ENCODE measurements at regions not wholly inside any gene's neighbourhood (a gene's known extent, or its start where the extent isn't known, plus 50 kb on each side); places are given as distances from the start of the nearest gene placed in this dataset.
A peak's percentile ranks its signal among the peaks of the same experiment; 100 is the strongest.

- no peak for TF ChIP-seq REST (IDR thresholded peaks at IDR 0.05; ENCODE audit: low read depth)
- no peak for TF ChIP-seq MAX (IDR thresholded peaks at IDR 0.05)
- no peak for TF ChIP-seq TCF7L2 (IDR thresholded peaks at IDR 0.05; ENCODE audit: borderline replicate concordance, extremely low read depth, insufficient read depth, insufficient read length)
- TF ChIP-seq ZBTB33 (IDR thresholded peaks at IDR 0.05; ENCODE audit: extremely low read depth, insufficient replicate concordance, low read length): no peak
- no peak for TF ChIP-seq EZH2phosphoT487 (IDR thresholded peaks at IDR 0.05; ENCODE audit: borderline replicate concordance)
- TF ChIP-seq ELF1 (IDR thresholded peaks at IDR 0.05; ENCODE audit: borderline replicate concordance, low read depth): no peak
These were observed 72.5 kb downstream of the CXCL12 start (continued) for GRCh38 chr10:44312401-44312800.

- Histone ChIP-seq H3K27ac (ENCODE audit: low read depth, low read length) (no peak overlapping the region), H3K27me3 (ENCODE audit: insufficient read depth, low read length) (no peaks in the 10 kb centered on the region), H3K9me3 (ENCODE audit: control insufficient read depth in 1 of 2, insufficient read depth in 1 of 2, low read depth in 1 of 2, low read length in 2 of 2) (no peaks in the 10 kb centered on the region), H3K36me3 (ENCODE audit: control insufficient read depth in 1 of 2, insufficient read depth in 2 of 2, low read length in 2 of 2) (no peaks in the 10 kb centered on the region), H3K9ac (ENCODE audit: low read length) (no peak overlapping the region), H3K4me2 (ENCODE audit: low read length) (peak overlapping the region; percentile 47), H2AFZ (ENCODE audit: low read depth, low read length, poor library complexity, severe bottlenecking) (peak overlapping the region; percentile 84), H4K20me1 (ENCODE audit: insufficient read depth) (no peaks in the 10 kb centered on the region), H3K9me2 (ENCODE audit: insufficient read depth) (no peaks in the 10 kb centered on the region), H3K4me1 (ENCODE audit: control insufficient read depth in 1 of 2, insufficient read depth in 2 of 2, low read length in 2 of 2) (peaks cover 0 to 8% of the 10 kb centered on the region in 2 experiments; a peak in 2 of 4 replicates), H3K79me2 (ENCODE audit: insufficient read depth, low read length) (no peaks in the 10 kb centered on the region), H3K4me3 (replicated peaks in 1 of 2; ENCODE audit: low read depth in 1 of 2, low read length in 2 of 2) (no peak overlapping the region)
- DNase-seq (ENCODE audit: low read depth, low spot score) (no peak), ATAC-seq (no peak)
- no TSS peak for BruUV-seq (replicated peaks)
- intact Hi-C loops (cut with micrococcal nuclease): loop anchor here (1.0 to 10.0 kb wide), 2 partner anchors 553 to 640 kb away; no protein-coding TSS in a partner anchor
- ChIA-PET RAD21 (ENCODE audit: low non-redundant PET in 1 of 2, low total read pairs in 2 of 2, uncharacterized antibody in 2 of 2, unreplicated experiment in 2 of 2) (no interaction called here), CTCF (interaction anchor here (1.1 kb wide), 1 partner anchor 550 kb away, joined by 3 read pairs; no protein-coding TSS in a partner anchor), POLR2A (no interaction called here)
- TF ChIP-seq POLR2AphosphoS5 (IDR thresholded peaks at IDR 0.05; ENCODE audit: low read depth, low read length) (no peak), SRF (IDR thresholded peaks at IDR 0.05; ENCODE audit: low read depth) (no peak), CTCF (IDR thresholded peaks at IDR 0.05 in 2 of 3, conservative IDR thresholded peaks at IDR 0.05 in 1 of 3; ENCODE audit: borderline replicate concordance in 1 of 3, insufficient read depth in 1 of 3, low read depth in 2 of 3, low read length in 2 of 3) (no peak), FOSL1 (IDR thresholded peaks at IDR 0.05; ENCODE audit: low read depth) (no peak), SIN3A (IDR thresholded peaks at IDR 0.05; ENCODE audit: low read depth) (no peak), TCF7L2 (IDR thresholded peaks at IDR 0.05; ENCODE audit: borderline replicate concordance, extremely low read depth, insufficient read depth, insufficient read length) (no peak), SP1 (IDR thresholded peaks at IDR 0.05; ENCODE audit: low read depth) (no peak), ZBTB33 (IDR thresholded peaks at IDR 0.05; ENCODE audit: extremely low read depth, insufficient replicate concordance, low read length) (no peak), CBX3 (IDR thresholded peaks at IDR 0.05; ENCODE audit: low read depth) (no peak), POLR2A (IDR thresholded peaks at IDR 0.05; ENCODE audit: borderline replicate concordance, extremely low read depth, insufficient read depth, insufficient read length) (no peak), ELF1 (IDR thresholded peaks at IDR 0.05; ENCODE audit: borderline replicate concordance, low read depth) (no peak)
These were observed 73.3 kb downstream of the CXCL12 start for GRCh38 chr10:44311563-44312051.

All from HCT116 (cell line).